CD14-positive monocyte (primary cell): ENCODE measurements at regions not wholly inside any gene's neighbourhood (a gene's known extent, or its start where the extent isn't known, plus 50 kb on each side); places are given as distances from the start of the nearest gene placed in this dataset.

Source experiments
- DNase-seq, 3 donors: peaks; one replicate each; pipeline ENCODE4 v3.0.0-alpha.2; 2011 to 2022
- H2AFZ ChIP-seq: 2 replicates; pipeline ENCODE4 v1.6.0; 2012; ENCODE audit warnings: mild to moderate bottlenecking, low read depth, low read length, inconsistent platforms; ENCODE audit not compliant: insufficient read depth, poor library complexity, severe bottlenecking
- H3K27ac ChIP-seq, 2 donors: 1 replicate in 1 of 2; 2 replicates in 1 of 2; pipeline ENCODE4 v1.5.1; 2012 to 2013; ENCODE audit warnings: low read length in 2 of 2, control low read depth in 1 of 2, inconsistent platforms in 1 of 2, low read depth in 1 of 2, mild to moderate bottlenecking in 1 of 2
- H3K27me3 ChIP-seq, 2 donors: one replicate each; pipeline versions ENCODE4 v1.6.0 to v1.6.1; 2011 to 2013; ENCODE audit warnings: low read length in 2 of 2; ENCODE audit not compliant: control insufficient read depth in 2 of 2, insufficient read depth in 2 of 2
- H3K36me3 ChIP-seq, 2 donors: replicated peaks in 1 of 2; 1 replicate in 1 of 2; 2 replicates in 1 of 2; pipeline versions ENCODE4 v1.5.1 to v1.6.1; 2012 to 2013; ENCODE audit warnings: low read length in 2 of 2, control low read depth in 1 of 2, inconsistent platforms in 1 of 2, mild to moderate bottlenecking in 1 of 2; ENCODE audit not compliant: insufficient read depth in 2 of 2, control insufficient read depth in 1 of 2
- H3K4me1 ChIP-seq, 2 donors: 1 replicate in 1 of 2; 2 replicates in 1 of 2; pipeline versions ENCODE4 v1.5.1 to v1.6.1; 2012 to 2013; ENCODE audit warnings: low read length in 2 of 2, control low read depth in 1 of 2, inconsistent platforms in 1 of 2, mild to moderate bottlenecking in 1 of 2, moderate library complexity in 1 of 2; ENCODE audit not compliant: insufficient read depth in 2 of 2, control insufficient read depth in 1 of 2
- H3K4me2 ChIP-seq: replicated peaks from 2 replicates; pipeline ENCODE3; 2012; ENCODE audit warnings: low read length, moderate library complexity, mild to moderate bottlenecking; ENCODE audit not compliant: poor library complexity, severe bottlenecking; ENCODE audit errors: extremely low read depth
- H3K4me3 ChIP-seq, 3 experiments: fragments of 200-600 bp in 1 of 3; sonication (generic) in 1 of 3; replicated peaks in 1 of 3; 1 replicate in 2 of 3; 2 replicates in 1 of 3; pipeline ENCODE4 v1.5.1; 2011 to 2013; ENCODE audit warnings: low read length in 3 of 3, mild to moderate bottlenecking in 3 of 3, control low read depth in 2 of 3, low read depth in 2 of 3, inconsistent platforms in 1 of 3, moderate library complexity in 1 of 3
- H3K79me2 ChIP-seq: 2 replicates; pipeline ENCODE4 v1.6.0; 2012; ENCODE audit warnings: mild to moderate bottlenecking, control low read depth, inconsistent platforms, low read length, moderate library complexity; ENCODE audit not compliant: insufficient read depth
- H3K9ac ChIP-seq: 2 replicates; pipeline ENCODE4 v1.6.0; 2017; ENCODE audit warnings: low read length, mild to moderate bottlenecking; ENCODE audit not compliant: insufficient read depth, poor library complexity, severe bottlenecking
- H3K9me3 ChIP-seq, 2 donors: replicated peaks in 1 of 2; 1 replicate in 1 of 2; 2 replicates in 1 of 2; pipeline versions ENCODE4 v1.5.1 to v1.6.1; 2012 to 2013; ENCODE audit warnings: low read length in 2 of 2, control low read depth in 1 of 2; ENCODE audit not compliant: control insufficient read depth in 1 of 2, insufficient read depth in 1 of 2
- H4K20me1 ChIP-seq: 2 replicates; pipeline ENCODE4 v1.6.0; 2012; ENCODE audit warnings: mild to moderate bottlenecking, low read length, control low read depth, moderate library complexity; ENCODE audit not compliant: insufficient read depth
- H3K27ac Mint-ChIP-seq, 7 donors: one replicate each; pipeline ENCODE4 v1.8.0; 2020; ENCODE audit warnings: mild to moderate bottlenecking in 7 of 7, mixed read lengths in 7 of 7, moderate library complexity in 6 of 7, inconsistent platforms in 2 of 7
- H3K27me3 Mint-ChIP-seq, 3 donors: one replicate each; pipeline ENCODE4 v1.8.0; 2021 to 2022; ENCODE audit warnings: low read depth in 3 of 3, mild to moderate bottlenecking in 3 of 3, mixed read lengths in 3 of 3, moderate library complexity in 3 of 3, inconsistent platforms in 1 of 3
- H3K36me3 Mint-ChIP-seq, 2 donors: one replicate each; pipeline ENCODE4 v1.8.0; 2020; ENCODE audit warnings: mixed read lengths in 2 of 2, inconsistent platforms in 1 of 2, mild to moderate bottlenecking in 1 of 2
- H3K4me1 Mint-ChIP-seq: one replicate; pipeline ENCODE4 v1.8.0; 2020; ENCODE audit warnings: mild to moderate bottlenecking, mixed read lengths
- H3K4me3 Mint-ChIP-seq, 2 donors: one replicate each; pipeline ENCODE4 v1.8.0; 2020; ENCODE audit warnings: mild to moderate bottlenecking in 2 of 2, mixed read lengths in 2 of 2, moderate library complexity in 1 of 2
- H3K9me3 Mint-ChIP-seq, 7 donors: one replicate each; pipeline ENCODE4 v1.8.0; 2020 to 2022; ENCODE audit warnings: mixed read lengths in 7 of 7, mild to moderate bottlenecking in 6 of 7, moderate library complexity in 6 of 7, inconsistent platforms in 2 of 7
- WGBS: methylation state at CpG from one replicate; pipeline ENCODE4 v1.1.5; 2013; ENCODE audit warnings: missing lambda C conversion rate; ENCODE audit not compliant: insufficient coverage; 5-methylcytosine and 5-hydroxymethylcytosine counted together
- intact Hi-C, 2 donors: fragments of 100-400 bp; cut with micrococcal nuclease; formaldehyde crosslinking; loops; one replicate each; pipeline versions ENCODE4 v1.15.0 to v1.15.1; 2023
- TF ChIP-seq, protein P1 (sequence below): fragments of 200-600 bp; IDR thresholded peaks from one replicate; pipeline ENCODE4 v1.8.0; 2022; ENCODE audit warnings: antibody characterized with exemption, mild to moderate bottlenecking

GRCh38 chr15:26421065-26421464 is 351.8 kb downstream of the GABRB3 start:
- H3K9me3 ChIP-seq = peaks cover 8 to 15% of the 10 kb centered on the region in 2 donors
- Mint-ChIP-seq H3K9me3 (peaks cover 0 to 17% (median 5%) of the 10 kb centered on the region in 7 donors), H3K4me3 (no peak overlapping the region), H3K36me3 (no peaks in the 10 kb centered on the region), H3K27me3 (no peaks in the 10 kb centered on the region), H3K27ac (no peak overlapping the region), H3K4me1 (no peaks in the 10 kb centered on the region)
- no peaks in the 10 kb centered on the region for H3K36me3 ChIP-seq
- TF ChIP-seq, protein P1, sequence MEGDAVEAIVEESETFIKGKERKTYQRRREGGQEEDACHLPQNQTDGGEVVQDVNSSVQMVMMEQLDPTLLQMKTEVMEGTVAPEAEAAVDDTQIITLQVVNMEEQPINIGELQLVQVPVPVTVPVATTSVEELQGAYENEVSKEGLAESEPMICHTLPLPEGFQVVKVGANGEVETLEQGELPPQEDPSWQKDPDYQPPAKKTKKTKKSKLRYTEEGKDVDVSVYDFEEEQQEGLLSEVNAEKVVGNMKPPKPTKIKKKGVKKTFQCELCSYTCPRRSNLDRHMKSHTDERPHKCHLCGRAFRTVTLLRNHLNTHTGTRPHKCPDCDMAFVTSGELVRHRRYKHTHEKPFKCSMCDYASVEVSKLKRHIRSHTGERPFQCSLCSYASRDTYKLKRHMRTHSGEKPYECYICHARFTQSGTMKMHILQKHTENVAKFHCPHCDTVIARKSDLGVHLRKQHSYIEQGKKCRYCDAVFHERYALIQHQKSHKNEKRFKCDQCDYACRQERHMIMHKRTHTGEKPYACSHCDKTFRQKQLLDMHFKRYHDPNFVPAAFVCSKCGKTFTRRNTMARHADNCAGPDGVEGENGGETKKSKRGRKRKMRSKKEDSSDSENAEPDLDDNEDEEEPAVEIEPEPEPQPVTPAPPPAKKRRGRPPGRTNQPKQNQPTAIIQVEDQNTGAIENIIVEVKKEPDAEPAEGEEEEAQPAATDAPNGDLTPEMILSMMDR = no peak
- no peak overlapping the region for H3K27ac ChIP-seq
- no peaks in the 10 kb centered on the region for H4K20me1 ChIP-seq
- H3K9ac ChIP-seq = no peak overlapping the region
- H3K4me2 ChIP-seq = no peak overlapping the region
- no peak overlapping the region for H3K4me3 ChIP-seq
- intact Hi-C loops = no loop called here
- H3K79me2 ChIP-seq = no peaks in the 10 kb centered on the region
- no peak for DNase-seq
- no CpG with 5 or more reads among the region's 2 CpGs for WGBS
- H3K4me1 ChIP-seq = no peaks in the 10 kb centered on the region
- H2AFZ ChIP-seq = no peak overlapping the region
- no peaks in the 10 kb centered on the region for H3K27me3 ChIP-seq

- H3K9me3 ChIP-seq = peaks cover 20 to 30% of the 10 kb centered on the region in 2 donors
- H3K4me2 ChIP-seq = no peak overlapping the region
- H3K4me1 ChIP-seq = no peaks in the 10 kb centered on the region
- no peaks in the 10 kb centered on the region for H4K20me1 ChIP-seq
- no peak overlapping the region for H3K9ac ChIP-seq
- no peak for DNase-seq
- H2AFZ ChIP-seq = no peak overlapping the region
- Mint-ChIP-seq H3K27me3 (peaks cover 0 to 1% (median 0%) of the 10 kb centered on the region in 3 donors), H3K27ac (no peak overlapping the region), H3K4me3 (no peak overlapping the region), H3K4me1 (no peaks in the 10 kb centered on the region), H3K9me3 (peaks cover 0 to 27% (median 14%) of the 10 kb centered on the region in 7 donors), H3K36me3 (no peaks in the 10 kb centered on the region)
- TF ChIP-seq, protein P1 = no peak
- no peak overlapping the region for H3K4me3 ChIP-seq
- intact Hi-C loops = no loop called here
- no peaks in the 10 kb centered on the region for H3K36me3 ChIP-seq
- no peaks in the 10 kb centered on the region for H3K27me3 ChIP-seq
- H3K79me2 ChIP-seq = no peaks in the 10 kb centered on the region
- H3K27ac ChIP-seq = no peak overlapping the region
- WGBS = 83% methylated on average over 1 of the region's 4 CpGs
Observed at GRCh38 chr15:26395624-26396023, 377.2 kb downstream of the GABRB3 start.
